DMS114 treated with DMSO at 0.1 percent for 48 hours (cell line): ENCODE measurements at regions not wholly inside any gene's neighbourhood (a gene's known extent, or its start where the extent isn't known, plus 50 kb on each side); places are given as distances from the start of the nearest gene placed in this dataset.

Source experiments
- DNase-seq: peaks from one replicate; lab custom pipeline; 2025; ENCODE audit not compliant: unreplicated experiment; lab: John Stamatoyannopoulos, UW

GRCh38 chr6:87815449-87815848 is 113.4 kb upstream of the AKIRIN2 start:
- no peak for DNase-seq

GRCh38 chr6:87808005-87808757 is 106.1 kb upstream of the AKIRIN2 start:
- DNase-seq = no peak

DNA sequence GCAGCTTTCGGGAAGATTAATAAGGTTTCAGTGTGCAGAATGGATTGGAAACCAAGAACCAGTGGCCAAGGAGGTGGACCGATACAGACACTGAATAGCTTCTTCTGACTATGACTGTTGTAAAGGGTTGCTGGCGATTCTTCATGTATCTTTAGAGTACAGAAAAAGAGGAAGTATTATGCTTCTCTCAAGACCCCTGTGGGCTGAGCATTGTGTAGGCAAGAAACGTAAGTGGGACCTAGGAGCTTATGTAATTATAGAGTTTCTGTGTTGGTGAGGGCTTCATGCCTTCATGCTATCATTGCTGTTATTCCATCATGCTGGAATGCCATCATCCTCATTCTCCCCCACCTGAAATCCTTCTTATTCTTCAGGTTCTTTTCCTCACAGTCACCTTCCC is 105.4 kb upstream of the AKIRIN2 start:
- no peak for DNase-seq

GRCh38 chr6:87806635-87807034 is 104.6 kb upstream of the AKIRIN2 start:
- no peak for DNase-seq

DNA sequence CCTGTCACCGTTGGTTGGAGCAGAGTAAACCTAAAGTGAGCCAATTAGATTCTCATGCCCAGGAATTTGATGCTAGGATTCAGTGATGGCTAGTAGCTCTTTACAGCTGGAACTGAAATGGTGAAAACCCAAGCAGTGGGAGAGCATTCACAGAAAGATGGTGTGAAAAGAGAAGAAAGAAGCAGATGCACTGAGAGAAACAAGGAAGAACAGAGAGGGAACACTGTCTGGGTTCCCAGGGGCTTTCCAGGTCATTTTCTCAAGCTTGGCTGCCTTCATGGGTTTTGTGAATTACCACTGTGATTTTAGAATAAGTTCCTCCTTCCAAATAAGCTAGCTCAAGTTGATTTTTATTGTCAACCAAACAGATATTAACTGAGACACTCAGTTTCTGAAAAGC is 104.1 kb upstream of the AKIRIN2 start:
- DNase-seq = no peak

GRCh38 chr6:87803791-87804190 is 101.8 kb upstream of the AKIRIN2 start:
- no peak for DNase-seq

DNA sequence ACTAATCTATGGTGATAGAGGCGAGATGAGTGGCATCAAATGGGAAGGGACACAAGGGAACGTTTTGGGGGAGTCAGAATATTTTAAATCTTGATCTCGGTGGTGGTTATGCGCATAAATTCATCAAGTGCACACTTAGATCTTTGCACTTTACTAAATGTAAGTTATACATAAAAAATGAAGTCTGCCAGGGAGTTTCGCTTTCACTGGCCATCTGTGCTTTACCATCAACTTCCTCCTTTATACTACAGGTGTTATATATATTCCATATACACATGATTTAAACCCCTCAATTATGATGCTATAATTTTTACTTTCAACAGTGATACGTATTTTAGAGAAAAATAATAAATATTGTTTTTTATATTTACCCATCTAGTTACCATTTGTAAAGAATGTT is 97.6 kb upstream of the AKIRIN2 start:
- DNase-seq = no peak

- no peak for DNase-seq
Observed at GRCh38 chr6:87798393-87799278, 96.6 kb upstream of the AKIRIN2 start.

DNA sequence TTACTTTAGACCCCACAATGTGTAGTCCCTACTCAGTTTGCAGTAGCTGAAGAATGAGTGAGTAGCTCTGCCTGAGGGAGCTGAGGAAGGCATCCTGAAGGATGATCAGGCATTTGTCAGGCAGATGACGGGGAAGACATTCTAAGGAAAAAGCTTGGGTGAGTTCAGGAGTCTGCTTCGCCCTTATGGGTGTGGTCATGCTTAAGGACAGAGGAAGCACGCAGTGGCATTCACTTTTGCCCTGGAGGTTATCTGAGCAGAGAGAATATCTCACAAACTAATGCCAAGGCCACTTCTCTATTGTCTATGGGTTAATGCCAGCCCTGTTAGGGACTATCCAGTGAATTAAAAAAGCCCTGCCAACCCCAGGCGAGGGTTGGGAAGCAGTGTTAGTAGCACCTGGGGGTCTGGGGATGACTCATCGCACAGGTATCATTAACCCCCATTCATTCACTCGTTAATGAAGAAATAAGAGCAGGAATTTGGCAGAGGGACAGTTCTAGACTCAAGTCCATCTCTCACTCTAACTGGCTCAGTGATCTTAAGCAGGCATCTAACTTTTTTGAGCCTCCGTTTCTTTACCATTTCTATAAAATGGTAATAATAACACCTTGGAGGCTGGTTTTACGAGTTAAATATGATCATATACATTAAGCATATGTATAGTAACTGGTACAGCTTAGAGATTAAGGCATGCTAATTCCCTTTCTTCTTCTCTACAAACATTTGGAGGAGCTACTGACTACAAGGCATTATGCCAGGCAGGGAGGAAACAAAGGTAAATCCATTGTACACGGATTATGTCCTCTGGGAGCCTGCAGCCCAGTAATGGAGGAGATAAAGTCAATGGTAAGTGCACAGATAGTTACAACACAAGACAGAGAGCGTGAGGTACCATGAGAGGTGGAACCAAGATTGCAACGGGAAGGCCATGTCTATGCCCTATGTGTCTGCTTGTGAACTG is 93.2 kb upstream of the AKIRIN2 start:
- DNase-seq = no peak

DNA sequence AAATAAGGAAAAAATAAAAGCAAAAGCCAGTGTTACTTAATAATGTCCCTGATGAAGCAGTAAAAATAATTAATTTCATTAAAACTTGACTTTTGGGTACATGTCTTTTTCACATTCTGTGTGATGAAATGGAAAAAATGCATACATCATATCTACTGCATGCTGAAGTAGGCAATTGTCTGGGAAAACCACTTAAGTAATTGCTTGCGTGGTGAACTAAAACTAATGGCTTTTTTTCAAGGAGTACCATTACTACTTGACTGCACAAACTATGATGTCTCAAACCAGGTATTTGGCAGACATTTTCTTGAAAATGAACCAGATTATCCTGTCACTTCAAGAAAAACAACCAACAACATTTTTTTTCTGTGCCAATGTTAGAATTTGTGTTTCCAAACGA is 91.3 kb upstream of the AKIRIN2 start:
- no peak for DNase-seq

GRCh38 chr6:87791982-87792381 is 89.9 kb upstream of the AKIRIN2 start:
- no peak for DNase-seq

- DNase-seq = no peak
Observed at GRCh38 chr6:87791485-87791884, 89.5 kb upstream of the AKIRIN2 start.

GRCh38 chr6:87791029-87791428 is 89.0 kb upstream of the AKIRIN2 start:
- DNase-seq = no peak

DNA sequence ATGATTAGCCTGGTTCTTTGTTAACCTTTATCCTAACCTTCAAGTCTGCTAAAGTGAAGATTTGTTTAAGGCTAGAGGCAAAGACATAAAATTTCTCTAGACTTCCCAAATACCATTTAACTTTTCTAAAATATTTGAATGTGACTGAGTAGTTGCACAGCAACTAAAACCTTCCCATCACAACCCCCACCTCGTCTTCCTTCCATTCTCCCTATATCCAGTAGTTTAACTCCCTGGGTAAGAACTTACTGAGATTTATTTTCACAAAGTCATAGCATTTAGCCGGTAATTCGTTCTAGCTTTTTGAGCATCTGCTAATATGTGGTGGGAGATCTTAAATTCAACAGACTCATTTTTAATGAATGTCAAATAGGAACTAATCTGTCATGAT is 87.9 kb upstream of the AKIRIN2 start:
- no peak for DNase-seq

DNA sequence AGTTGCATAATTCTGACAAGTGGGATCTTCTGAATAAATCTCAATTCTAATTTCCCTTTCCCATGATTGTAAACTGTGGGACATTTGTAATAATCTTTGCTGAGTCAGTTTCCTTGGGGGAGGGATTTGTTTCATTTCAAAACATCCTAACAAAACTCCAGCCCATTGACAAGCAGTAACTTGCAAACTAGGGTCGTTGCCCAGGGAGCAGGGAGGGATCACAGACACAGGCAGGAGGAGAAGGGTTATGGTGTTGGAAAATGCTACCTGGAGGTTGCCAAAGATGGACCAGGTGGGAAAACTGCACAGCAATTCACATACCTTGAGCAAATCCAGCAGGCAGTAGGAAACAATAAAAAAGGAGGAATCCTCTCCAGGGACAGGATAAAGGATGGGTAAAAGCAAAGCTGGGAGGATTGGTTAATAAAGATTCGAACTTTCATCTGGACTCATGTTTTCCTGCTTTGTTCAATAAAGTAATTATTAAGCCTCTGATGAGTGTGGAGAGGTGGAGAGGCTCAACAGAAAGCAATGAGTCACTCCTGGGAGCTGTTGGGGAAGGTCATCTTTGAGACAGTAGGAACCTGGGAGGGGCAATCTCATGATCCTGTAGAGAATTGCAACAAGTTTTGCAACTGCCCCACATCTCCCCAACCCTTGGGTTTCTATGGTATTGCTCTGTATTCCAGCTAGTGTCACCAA is 87.3 kb upstream of the AKIRIN2 start:
- DNase-seq = no peak

DNA sequence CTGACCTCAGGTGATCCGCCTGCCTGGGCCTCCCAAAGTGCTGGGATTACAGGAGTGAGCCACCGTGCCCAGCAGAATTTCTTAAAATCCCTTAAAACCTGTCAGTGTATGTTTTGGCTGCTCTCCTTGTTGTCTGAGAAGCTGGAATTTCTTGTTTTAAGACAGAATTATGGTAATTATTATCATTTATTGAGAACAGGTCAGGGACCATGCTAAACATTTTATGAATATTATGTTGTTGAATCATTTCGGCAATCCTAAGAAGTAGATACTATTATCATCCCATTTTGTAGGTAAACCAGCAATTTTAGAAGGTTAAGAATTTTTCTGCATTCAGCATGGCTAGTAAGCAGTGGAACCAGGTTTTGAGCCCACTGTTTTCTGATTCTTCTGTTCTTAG is 86.1 kb upstream of the AKIRIN2 start:
- no peak for DNase-seq

DNA sequence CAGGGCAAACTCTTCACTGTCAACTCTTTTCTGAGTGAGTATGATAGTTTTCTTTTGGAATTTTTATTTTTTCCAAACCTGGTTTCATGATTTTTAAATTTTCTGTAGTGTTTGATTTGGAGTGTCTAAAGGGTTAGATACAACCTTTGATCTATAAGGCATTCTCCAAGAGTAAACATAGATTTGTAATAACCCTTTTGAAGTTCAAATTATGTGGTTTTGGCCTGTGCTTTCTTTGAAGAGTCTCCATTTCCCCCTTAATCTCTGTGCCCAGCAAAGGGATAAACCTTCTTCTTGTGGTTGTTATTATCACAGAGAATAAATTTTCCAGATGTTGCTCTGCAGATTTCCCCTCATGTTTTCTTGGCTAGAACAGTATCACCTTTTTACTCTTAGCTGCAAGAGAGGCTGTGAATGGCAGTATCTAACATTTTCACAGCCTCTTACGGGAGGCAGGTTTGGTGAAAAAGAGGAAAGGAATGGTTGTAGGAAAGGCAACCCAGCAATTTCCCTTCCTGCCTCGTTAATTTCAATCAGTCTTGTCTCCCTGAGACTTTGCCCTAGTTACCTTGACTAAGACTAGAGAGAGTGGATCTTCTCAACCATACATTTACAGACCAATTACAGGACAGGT is 83.3 kb upstream of the AKIRIN2 start:
- no peak for DNase-seq

DNA sequence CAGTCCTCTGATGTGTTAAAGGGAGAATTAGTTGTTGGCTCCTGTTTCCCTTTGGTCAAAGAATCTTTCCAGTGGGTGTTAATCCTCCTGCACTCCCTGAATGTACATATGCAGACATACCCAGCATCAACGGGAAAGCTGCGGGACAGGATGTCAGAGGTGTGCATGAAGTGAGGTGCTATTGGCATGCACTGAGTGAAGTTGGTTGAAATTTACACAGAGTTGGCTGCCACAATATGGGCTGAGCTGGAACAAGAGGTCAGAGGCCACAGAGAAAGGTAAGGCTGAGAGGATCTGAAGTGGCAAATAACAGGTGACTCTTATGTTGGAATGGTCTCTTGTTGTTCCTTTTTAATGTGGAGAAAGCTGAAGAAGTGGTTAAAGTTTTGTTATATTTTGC is 82.7 kb upstream of the AKIRIN2 start:
- no peak for DNase-seq

- no peak for DNase-seq
Observed at GRCh38 chr6:87784051-87784450, 82.0 kb upstream of the AKIRIN2 start.

DNA sequence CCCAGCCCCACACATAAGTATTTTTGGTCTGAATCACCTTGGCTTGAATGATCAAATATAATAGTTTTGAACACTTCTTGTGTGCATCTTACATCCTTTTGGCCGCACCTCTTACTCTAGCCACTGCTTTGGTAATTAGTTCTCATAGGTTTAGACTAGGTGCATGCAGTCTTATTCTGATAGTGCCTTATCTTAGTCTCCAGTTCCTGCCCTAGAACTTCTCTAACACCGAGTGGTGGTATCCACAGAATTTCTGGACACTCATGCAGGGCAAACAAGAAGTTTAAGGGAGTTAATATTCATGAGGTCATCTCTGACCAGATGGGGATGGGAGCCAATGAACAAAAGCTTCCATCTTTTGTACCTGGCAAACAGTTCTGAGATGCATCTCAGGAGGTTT is 77.5 kb upstream of the AKIRIN2 start:
- no peak for DNase-seq
